ENCODE measurements at regions not wholly inside any gene's neighbourhood (a gene's known extent, or its start where the extent isn't known, plus 50 kb on each side); places are given as distances from the start of the nearest gene placed in this dataset.
"Not testable (repeated sequence)": the region's sequence is repeated elsewhere in the genome, so short reads cannot be mapped to it uniquely, and the experiment has no call there.

GRCh38 chr1:146401281-146401825, 172.5 kb upstream of the NOTCH2NLA start:
- H3K4me1 ChIP-seq; DNase-seq (ENCODE audit: low spot score in 2 of 2); intact Hi-C loops (cut with DNase I; ENCODE audit: low total_unique reads); H3K27me3 ChIP-seq; H3K36me3 ChIP-seq; H3K9me3 ChIP-seq; H3K4me3 ChIP-seq; H3K27ac ChIP-seq: not testable (repeated sequence)
- TF ChIP-seq CTCF (IDR thresholded peaks at IDR 0.05): peak in 1 of 3 donors; percentile 45

- intact Hi-C loops (cut with DNase I; ENCODE audit: low total_unique reads); H3K4me3 ChIP-seq; H3K9me3 ChIP-seq; H3K36me3 ChIP-seq; H3K4me1 ChIP-seq; H3K27me3 ChIP-seq; DNase-seq (ENCODE audit: low spot score in 2 of 2): not testable (repeated sequence)
- peak overlapping the region; percentile 52 to 57 for H3K27ac ChIP-seq
Observed at GRCh38 chr1:146400173-146401121, 171.6 kb upstream of the NOTCH2NLA start.

GRCh38 chr1:146399225-146399624, 170.4 kb upstream of the NOTCH2NLA start:
- H3K4me1 ChIP-seq; intact Hi-C loops (cut with DNase I; ENCODE audit: low total_unique reads); H3K4me3 ChIP-seq; H3K27ac ChIP-seq; H3K36me3 ChIP-seq; H3K27me3 ChIP-seq; H3K9me3 ChIP-seq; DNase-seq (ENCODE audit: low spot score in 2 of 2): not testable (repeated sequence)

GRCh38 chr1:146396801-146397200, 168.0 kb upstream of the NOTCH2NLA start:
- H3K36me3 ChIP-seq; H3K9me3 ChIP-seq; DNase-seq (ENCODE audit: low spot score in 2 of 2); H3K27ac ChIP-seq; intact Hi-C loops (cut with DNase I; ENCODE audit: low total_unique reads); H3K4me3 ChIP-seq; H3K27me3 ChIP-seq; H3K4me1 ChIP-seq: not testable (repeated sequence)

GRCh38 chr1:146396242-146396641, 167.4 kb upstream of the NOTCH2NLA start:
- intact Hi-C loops (cut with DNase I; ENCODE audit: low total_unique reads); DNase-seq (ENCODE audit: low spot score in 2 of 2); H3K4me3 ChIP-seq; H3K9me3 ChIP-seq; H3K36me3 ChIP-seq; H3K4me1 ChIP-seq; H3K27ac ChIP-seq; H3K27me3 ChIP-seq: not testable (repeated sequence)

GRCh38 chr1:146393796-146394195, 165.0 kb upstream of the NOTCH2NLA start:
- DNase-seq (ENCODE audit: low spot score in 2 of 2); H3K9me3 ChIP-seq; H3K4me1 ChIP-seq; H3K36me3 ChIP-seq; H3K27me3 ChIP-seq; H3K27ac ChIP-seq; intact Hi-C loops (cut with DNase I; ENCODE audit: low total_unique reads); H3K4me3 ChIP-seq: not testable (repeated sequence)

- H3K4me3 ChIP-seq; H3K27me3 ChIP-seq; H3K27ac ChIP-seq; H3K4me1 ChIP-seq; H3K9me3 ChIP-seq; DNase-seq (ENCODE audit: low spot score in 2 of 2); intact Hi-C loops (cut with DNase I; ENCODE audit: low total_unique reads); H3K36me3 ChIP-seq: not testable (repeated sequence)
Observed at GRCh38 chr1:146393154-146393553, 164.3 kb upstream of the NOTCH2NLA start.

GRCh38 chr1:146389178-146389577, 160.4 kb upstream of the NOTCH2NLA start:
- H3K36me3 ChIP-seq; H3K27ac ChIP-seq; H3K4me1 ChIP-seq; DNase-seq (ENCODE audit: low spot score in 2 of 2); intact Hi-C loops (cut with DNase I; ENCODE audit: low total_unique reads); H3K27me3 ChIP-seq; H3K4me3 ChIP-seq; H3K9me3 ChIP-seq: not testable (repeated sequence)

- intact Hi-C loops (cut with DNase I; ENCODE audit: low total_unique reads); H3K4me1 ChIP-seq; DNase-seq (ENCODE audit: low spot score in 2 of 2); H3K9me3 ChIP-seq; H3K36me3 ChIP-seq; H3K27me3 ChIP-seq: not testable (repeated sequence)
- Histone ChIP-seq H3K27ac (peak overlapping the region; percentile 94 to 95), H3K4me3 (peak overlapping the region in 1 of 3 donors; percentile 58)
Observed at GRCh38 chr1:146387750-146388469, 159.1 kb upstream of the NOTCH2NLA start.

Data from breast epithelium (tissue), 4 donors.